ENCODE measurements at regions not wholly inside any gene's neighbourhood (a gene's known extent, or its start where the extent isn't known, plus 50 kb on each side); places are given as distances from the start of the nearest gene placed in this dataset.
A peak's percentile ranks its signal among the peaks of the same experiment; 100 is the strongest.

- DNase-seq (ENCODE audit: low spot score) (peak; percentile 65), ATAC-seq (peak; percentile 82)
- H3K4me2 ChIP-seq: no peak overlapping the region
- H3K27ac ChIP-seq (ENCODE audit: low read depth): no peak overlapping the region
- no peak for TF ChIP-seq CREB1 (CRISPR knock-in tag; IDR thresholded peaks at IDR 0.05; ENCODE audit: low read depth)
- TF ChIP-seq CTCF (conservative IDR thresholded peaks at IDR 0.05; ENCODE audit: low read depth in 2 of 2): peak; percentile 52 to 78
- no peak for TF ChIP-seq STAT1 (IDR thresholded peaks at IDR 0.05; ENCODE audit: unreplicated experiment)
- no peak for TF ChIP-seq JUNB (IDR thresholded peaks at IDR 0.05; ENCODE audit: unreplicated experiment)
- H2AFZ ChIP-seq: peak overlapping the region; percentile 45; the same call in 1 of the 2 replicates
- H3K4me3 Mint-ChIP-seq: no peak overlapping the region
- no peak overlapping the region for H3K4me3 ChIP-seq
- no peaks in the 10 kb centered on the region for H3K79me2 ChIP-seq (replicated peaks; ENCODE audit: insufficient read depth)
- H3K9me2 ChIP-seq (ENCODE audit: insufficient read depth): no peaks in the 10 kb centered on the region; the same call in none of the 2 replicates
- H4K20me1 ChIP-seq (replicated peaks; ENCODE audit: insufficient read depth): no peaks in the 10 kb centered on the region
- peak overlapping the region; percentile 76; the same call in 1 of the 2 replicates for H3K27ac Mint-ChIP-seq
- H3K27me3 ChIP-seq (ENCODE audit: insufficient read depth): no peaks in the 10 kb centered on the region
- H3K36me3 ChIP-seq (ENCODE audit: insufficient read depth): peaks cover 4% of the 10 kb centered on the region; the same call in 1 of the 2 replicates
- no peaks in the 10 kb centered on the region for H3K4me1 ChIP-seq (ENCODE audit: insufficient read depth)
- H3K4me1 Mint-ChIP-seq: peaks cover 8% of the 10 kb centered on the region
- H3K9me3 Mint-ChIP-seq: peaks cover 15% of the 10 kb centered on the region
- H3K36me3 Mint-ChIP-seq (ENCODE audit: low read depth): peaks cover 7% of the 10 kb centered on the region; the same call in 2 of the 3 replicates
- no peaks in the 10 kb centered on the region for H3F3A ChIP-seq (replicated peaks; ENCODE audit: low read depth)
- H3K27me3 Mint-ChIP-seq (ENCODE audit: insufficient read depth, low read depth, poor library complexity): no peaks in the 10 kb centered on the region
These were observed 232.6 kb upstream of the BOD1L1 start for GRCh38 chr4:13860126-13860525.

GRCh38 chr4:13865871-13866669 is 238.5 kb upstream of the BOD1L1 start:
- Histone ChIP-seq H3K27ac (ENCODE audit: low read depth) (no peak overlapping the region), H3K4me1 (ENCODE audit: insufficient read depth) (0 out of 2 replicates have a peak, but pooled peaks cover 3% of the 10 kb centered on the region), H3K79me2 (replicated peaks; ENCODE audit: insufficient read depth) (no peaks in the 10 kb centered on the region), H3K27me3 (ENCODE audit: insufficient read depth) (no peaks in the 10 kb centered on the region), H2AFZ (0 out of 2 replicates have a peak overlapping the region, but pooled peaks have one; percentile 67), H3K4me3 (no peak overlapping the region), H3K9me2 (ENCODE audit: insufficient read depth) (peaks cover 4% of the 10 kb centered on the region), H3K4me2 (no peak overlapping the region), H4K20me1 (replicated peaks; ENCODE audit: insufficient read depth) (no peaks in the 10 kb centered on the region), H3K36me3 (ENCODE audit: insufficient read depth) (peaks cover 4% of the 10 kb centered on the region; the same call in 1 of the 2 replicates), H3F3A (replicated peaks; ENCODE audit: low read depth) (no peaks in the 10 kb centered on the region)
- peaks cover 7% of the 10 kb centered on the region; the same call in 2 of the 3 replicates for H3K36me3 Mint-ChIP-seq (ENCODE audit: low read depth)
- no peak overlapping the region for H3K4me3 Mint-ChIP-seq
- no peak overlapping the region for H3K27ac Mint-ChIP-seq
- H3K27me3 Mint-ChIP-seq (ENCODE audit: insufficient read depth, low read depth, poor library complexity): no peaks in the 10 kb centered on the region
- H3K9me3 Mint-ChIP-seq: peaks cover 15% of the 10 kb centered on the region
- ATAC-seq: no peak
- DNase-seq (ENCODE audit: low spot score): no peak
- peaks cover 6% of the 10 kb centered on the region; the same call in 2 of the 3 replicates for H3K4me1 Mint-ChIP-seq
- TF ChIP-seq NANOG (IDR thresholded peaks at IDR 0.05; ENCODE audit: borderline replicate concordance) (no peak), CTCF (conservative IDR thresholded peaks at IDR 0.05; ENCODE audit: low read depth in 2 of 2) (no peak), CREB1 (CRISPR knock-in tag; IDR thresholded peaks at IDR 0.05; ENCODE audit: low read depth) (no peak), EZH2 (IDR thresholded peaks at IDR 0.05; ENCODE audit: low read depth, unreplicated experiment) (no peak), POLR2AphosphoS5 (IDR thresholded peaks at IDR 0.05; ENCODE audit: low read depth) (no peak), EZH2phosphoT487 (IDR thresholded peaks at IDR 0.05; ENCODE audit: unreplicated experiment) (no peak), ZNF114 (CRISPR knock-in tag; IDR thresholded peaks at IDR 0.05) (no peak), JUNB (IDR thresholded peaks at IDR 0.05; ENCODE audit: unreplicated experiment) (no peak), REST (IDR thresholded peaks at IDR 0.05; ENCODE audit: unreplicated experiment) (no peak), STAT1 (IDR thresholded peaks at IDR 0.05; ENCODE audit: unreplicated experiment) (no peak), ETS1 (IDR thresholded peaks at IDR 0.05) (no peak)

All from GM23338 (cell line).